ENCODE measurements at regions not wholly inside any gene's neighbourhood (a gene's known extent, or its start where the extent isn't known, plus 50 kb on each side); places are given as distances from the start of the nearest gene placed in this dataset.
"Not testable (repeated sequence)": the region's sequence is repeated elsewhere in the genome, so short reads cannot be mapped to it uniquely, and the experiment has no call there.

GRCh38 chr19:41495589-41495988, 52.6 kb downstream of the ERICH4 start:
- no peak for DNase-seq

DNA sequence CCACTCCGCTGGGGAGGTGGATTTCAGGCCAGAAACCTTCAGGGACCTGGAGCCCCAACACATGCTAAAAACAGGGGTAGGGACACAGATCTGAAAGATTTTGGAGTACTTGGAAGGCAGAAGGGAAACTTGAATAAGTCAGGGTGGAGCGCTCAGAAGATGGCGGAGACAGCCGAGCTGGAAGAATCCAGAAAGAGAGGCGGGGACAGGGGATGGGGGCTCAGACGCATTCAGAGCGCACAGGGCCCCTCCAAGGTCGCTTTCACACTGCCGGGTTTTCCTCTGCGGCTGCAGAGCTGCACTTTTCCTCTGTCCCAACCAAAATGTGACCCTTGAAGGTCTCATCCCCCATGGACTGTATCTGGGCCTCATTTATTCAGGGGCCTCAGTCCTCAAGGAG, 56.9 kb downstream of the ERICH4 start:
- DNase-seq: no peak

DNA sequence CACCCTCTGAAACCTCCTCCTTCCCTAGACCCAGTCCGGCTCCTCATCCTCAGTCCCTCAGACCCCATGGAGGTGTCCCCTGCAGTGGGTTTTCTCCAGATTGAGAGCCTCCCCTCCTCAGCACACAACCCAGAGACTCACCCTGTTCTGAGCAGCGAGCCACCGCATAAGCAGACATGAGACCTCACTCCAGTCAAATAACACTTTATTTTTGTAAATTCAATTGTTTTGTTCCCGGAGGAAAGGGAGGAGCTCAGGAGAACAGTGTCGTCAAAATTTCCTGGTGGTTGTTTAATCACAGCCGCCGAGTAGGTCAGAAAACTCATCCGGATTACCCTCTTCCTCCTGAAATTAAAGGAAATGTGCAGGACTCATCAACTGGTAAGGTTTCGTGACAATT, 57.5 kb downstream of the ERICH4 start:
- no peak for DNase-seq

GRCh38 chr19:41501854-41502253, 58.9 kb downstream of the ERICH4 start:
- DNase-seq: no peak

DNA sequence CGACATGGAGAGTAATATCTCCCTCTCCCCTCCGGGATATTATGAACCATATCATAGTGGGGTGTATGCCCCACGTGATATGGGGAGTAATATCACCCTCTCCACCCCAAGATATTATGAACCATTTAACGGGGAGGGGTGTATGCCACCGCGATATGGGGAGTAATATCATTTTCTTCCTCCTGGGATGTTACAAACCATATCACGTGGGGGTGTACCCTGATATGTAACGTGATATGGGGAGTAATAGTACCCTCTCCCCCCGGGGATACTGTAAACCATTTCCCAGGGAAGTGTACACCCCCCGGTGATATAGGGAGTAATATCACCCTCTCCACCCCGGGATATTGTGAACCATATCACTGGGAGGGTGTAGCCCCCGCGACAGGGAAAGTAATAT, 62.1 kb downstream of the ERICH4 start:
- DNase-seq: no peak

DNA sequence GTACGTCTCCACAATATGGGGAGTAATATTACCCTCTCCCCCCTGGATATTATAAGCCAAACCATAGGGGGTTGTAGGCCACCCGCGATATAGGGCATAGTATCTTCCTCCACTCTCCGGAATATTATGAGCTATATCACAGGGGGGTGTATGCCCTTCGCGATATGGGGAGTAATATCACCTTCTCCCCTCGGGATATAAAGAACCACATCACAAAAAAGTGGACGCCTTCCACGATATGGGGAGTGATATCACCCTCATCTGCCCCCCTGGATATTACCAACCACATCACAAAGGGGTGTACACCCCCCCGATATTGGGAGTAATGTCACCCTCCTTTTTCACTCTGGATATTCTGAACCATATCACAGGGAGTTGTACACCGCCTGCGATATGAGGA, 65.5 kb upstream of the CEACAM21 start:
- no peak for DNase-seq

GRCh38 chr19:41511628-41512027, 64.3 kb upstream of the CEACAM21 start:
- DNase-seq: no peak

- no peak for DNase-seq
Measured at GRCh38 chr19:41515015-41515652, 60.8 kb upstream of the CEACAM21 start.

DNA sequence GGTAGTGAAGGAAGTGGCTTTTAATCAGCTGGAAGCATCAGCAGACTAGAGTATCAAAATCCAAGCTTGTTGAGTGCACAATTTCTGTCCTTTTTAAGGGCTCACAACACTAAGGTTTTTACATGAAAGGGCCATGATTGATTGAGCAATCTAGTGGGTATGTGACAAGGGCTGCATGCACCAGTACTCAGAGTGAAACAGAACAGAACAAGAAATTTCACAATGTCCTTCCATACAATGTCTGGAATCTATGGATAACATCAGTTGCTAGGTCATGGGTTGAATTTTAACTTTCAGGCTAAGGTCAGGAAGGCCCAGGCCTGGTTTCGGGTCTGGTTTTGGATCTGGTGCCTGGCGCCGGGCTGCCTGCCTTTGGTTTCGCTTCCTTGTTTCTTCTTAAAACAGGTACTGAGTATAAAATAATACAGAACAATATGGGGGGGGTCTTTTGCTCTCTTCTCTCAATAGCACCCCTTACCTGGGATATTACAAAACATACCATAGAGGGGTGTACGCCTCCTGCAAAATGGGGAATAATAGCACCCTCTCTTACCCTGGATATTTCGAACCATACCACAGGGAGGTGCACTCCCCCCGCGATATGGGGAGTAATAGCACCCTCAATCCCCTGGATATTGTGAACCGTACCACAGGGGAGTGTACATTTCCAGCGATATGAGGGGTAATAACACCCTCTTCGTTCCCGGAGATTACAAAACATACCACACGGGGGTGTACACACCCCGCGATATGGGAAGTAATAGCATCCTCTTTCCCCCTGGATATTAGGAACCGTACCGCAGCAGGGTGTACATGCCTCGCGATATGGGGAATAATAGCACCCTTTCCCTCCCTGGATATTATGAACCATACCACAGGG, 59.4 kb upstream of the CEACAM21 start:
- DNase-seq: not testable (repeated sequence)

GRCh38 chr19:41518141-41518540, 57.8 kb upstream of the CEACAM21 start:
- DNase-seq: no peak

GRCh38 chr19:41521138-41521930, 54.6 kb upstream of the CEACAM21 start:
- DNase-seq: peak; percentile 61

- DNase-seq: peak; percentile 40
Measured at GRCh38 chr19:41521931-41522555, 53.9 kb upstream of the CEACAM21 start.

DNA sequence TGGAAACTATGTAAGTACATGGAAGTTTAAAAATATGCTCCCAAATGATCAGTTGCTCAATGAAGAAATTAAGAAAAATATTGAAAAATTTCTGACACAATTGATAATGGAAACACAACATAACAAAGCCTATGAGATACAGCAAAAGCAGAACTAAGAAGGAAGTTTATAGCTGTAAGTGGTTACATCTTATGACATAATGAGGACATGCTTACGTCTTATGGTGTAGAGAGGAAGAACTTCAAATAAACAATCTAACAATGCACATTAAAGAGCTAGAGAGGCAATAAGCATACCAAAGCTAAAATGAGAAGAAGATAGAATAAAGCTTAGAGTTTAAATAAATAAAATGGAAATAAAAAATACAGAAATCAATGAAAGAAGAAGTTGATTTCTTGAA, 50.0 kb upstream of the CEACAM21 start:
- DNase-seq: no peak
